HEK293T (cell line): ENCODE measurements at regions not wholly inside any gene's neighbourhood (a gene's known extent, or its start where the extent isn't known, plus 50 kb on each side); places are given as distances from the start of the nearest gene placed in this dataset.
A peak's percentile ranks its signal among the peaks of the same experiment; 100 is the strongest.

Experiments
- CTCF ChIA-PET: fragments of 350-600 bp; formaldehyde crosslinking; extraction: SDS; loops from one replicate; lab custom pipeline; 2021; ENCODE audit warnings: antibody characterized with exemption, inconsistent platforms; lab: Yijun Ruan, JAX
- POLR2A ChIA-PET: fragments of 350-600 bp; formaldehyde crosslinking; extraction: SDS; loops from one replicate; lab custom pipeline; 2020; ENCODE audit warnings: antibody characterized with exemption, inconsistent platforms; lab: Yijun Ruan, JAX
- DNase-seq: peaks from one replicate; pipeline ENCODE4 v3.0.0; 2012; ENCODE audit warnings: mixed read lengths; ENCODE audit errors: extremely low spot score
- ARNT ChIP-seq: fragments of 450-650 bp; IDR thresholded peaks from 2 replicates; pipeline ENCODE4 v1.6.1; 2017; ENCODE audit warnings: mild to moderate bottlenecking
- BHLHE40 ChIP-seq: fragments of 450-650 bp; IDR thresholded peaks from 2 replicates; pipeline ENCODE4 v1.6.1; 2016; ENCODE audit warnings: mild to moderate bottlenecking, moderate library complexity, borderline replicate concordance
- CTBP1 ChIP-seq: fragments of 450-650 bp; IDR thresholded peaks from 2 replicates; pipeline ENCODE4 v1.6.1; 2016; ENCODE audit warnings: borderline replicate concordance
- ELF4 ChIP-seq: fragments of 450-650 bp; IDR thresholded peaks from 2 replicates; pipeline ENCODE4 v1.6.1; 2017; ENCODE audit warnings: antibody characterized with exemption
- FOXA1 ChIP-seq: fragments of 450-650 bp; IDR thresholded peaks from 2 replicates; pipeline ENCODE4 v1.6.1; 2016; ENCODE audit warnings: mild to moderate bottlenecking
- FOXK2 ChIP-seq: fragments of 450-650 bp; IDR thresholded peaks from 2 replicates; pipeline ENCODE4 v1.6.1; 2016; ENCODE audit warnings: mild to moderate bottlenecking
- FOXM1 ChIP-seq: fragments of 450-650 bp; IDR thresholded peaks from 2 replicates; pipeline ENCODE4 v1.6.1; 2017; ENCODE audit warnings: mild to moderate bottlenecking, borderline replicate concordance
- HDGF ChIP-seq: fragments of 450-650 bp; IDR thresholded peaks from 2 replicates; pipeline ENCODE4 v1.6.1; 2017; ENCODE audit warnings: antibody characterized with exemption, borderline replicate concordance
- L3MBTL2 ChIP-seq: fragments of 450-650 bp; conservative IDR thresholded peaks from 2 replicates; pipeline ENCODE4 v1.6.1; 2016; ENCODE audit warnings: mild to moderate bottlenecking
- LEF1 ChIP-seq: fragments of 450-650 bp; IDR thresholded peaks from 2 replicates; pipeline ENCODE4 v1.6.1; 2017; ENCODE audit warnings: mild to moderate bottlenecking, borderline replicate concordance
- NFRKB ChIP-seq: fragments of 450-650 bp; IDR thresholded peaks from 2 replicates; pipeline ENCODE4 v1.6.1; 2016; ENCODE audit warnings: mild to moderate bottlenecking, moderate library complexity
- SP1 ChIP-seq: fragments of 450-650 bp; IDR thresholded peaks from 2 replicates; pipeline ENCODE4 v1.6.1; 2017
- SUZ12 ChIP-seq: fragments of 450-650 bp; IDR thresholded peaks from 2 replicates; pipeline ENCODE4 v1.6.1; 2016; ENCODE audit warnings: mild to moderate bottlenecking
- TARDBP ChIP-seq: fragments of 450-650 bp; IDR thresholded peaks from 2 replicates; pipeline ENCODE4 v1.6.1; 2016
- ZNF384 ChIP-seq: fragments of 450-650 bp; IDR thresholded peaks from 2 replicates; pipeline ENCODE4 v1.6.1; 2016
- TF ChIP-seq, protein P1 (sequence below): fragments of 450-650 bp; IDR thresholded peaks from 2 replicates; pipeline ENCODE4 v1.6.1; 2016

DNA sequence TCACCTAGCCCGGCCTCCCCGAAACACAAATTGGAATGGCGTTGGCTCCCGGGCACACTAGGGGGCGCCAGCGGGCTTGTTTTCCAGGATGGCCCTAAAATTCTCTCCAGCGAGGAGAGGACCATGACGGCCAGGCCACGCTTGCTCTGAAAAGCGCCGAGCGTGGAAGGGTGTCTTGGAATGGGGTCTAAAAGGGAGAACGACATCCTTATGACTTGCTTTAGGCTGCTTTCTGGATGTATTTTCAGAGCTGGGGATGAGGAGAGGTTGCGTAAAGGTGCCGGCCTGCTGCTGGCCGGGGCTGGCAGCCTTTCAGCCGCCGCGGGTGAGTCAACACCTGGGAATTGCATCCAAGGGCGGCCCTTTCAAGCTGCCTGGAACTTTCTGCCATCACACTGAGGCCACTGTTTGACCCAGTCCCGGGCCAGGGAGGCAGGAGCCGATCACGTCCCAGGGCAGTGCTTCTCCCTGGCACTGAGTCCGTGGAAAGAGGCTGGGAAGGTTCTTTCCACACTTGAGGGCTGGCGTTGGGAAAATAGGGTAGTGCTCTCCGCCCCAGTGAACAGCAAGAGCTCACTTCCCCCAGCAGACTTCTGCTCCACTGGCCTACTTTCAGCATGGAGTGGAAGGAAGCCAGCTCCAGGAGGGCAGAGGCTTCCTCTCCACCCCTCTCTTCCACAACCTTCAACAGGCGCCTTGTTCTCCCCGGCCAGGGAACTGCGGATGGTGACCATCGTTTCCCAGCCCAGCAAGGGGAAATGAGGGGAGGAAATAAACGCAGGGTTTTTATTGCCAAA is 216.2 kb downstream of the TTC8 start:
- TF ChIP-seq FOXM1 (no peak), L3MBTL2 (peak; percentile 34; the same call in 1 of the 2 replicates)
- DNase-seq = peak; percentile 80
- POLR2A ChIA-PET = no interaction called here
- CTCF ChIA-PET = interaction anchor here (0.8 to 1.5 kb wide), 5 partner anchors 10 to 896 kb away, joined by 3 to 5 read pairs (median 4); no protein-coding TSS in a partner anchor

DNA sequence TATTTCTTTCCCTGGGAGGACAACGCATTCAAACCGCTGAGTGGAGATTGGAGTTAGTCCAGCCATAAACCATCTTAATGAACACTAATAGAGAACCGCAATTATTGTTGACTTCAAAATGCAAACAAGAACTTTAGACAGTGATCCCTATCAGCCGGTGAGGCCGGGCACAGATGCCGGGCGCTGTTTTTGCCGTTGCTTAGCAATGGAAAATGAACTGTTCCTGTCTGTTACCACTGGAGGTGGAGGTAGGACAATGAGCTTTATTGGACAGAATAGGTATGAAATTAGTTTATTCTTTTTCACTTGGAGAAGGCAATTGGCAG is 216.8 kb downstream of the TTC8 start:
- DNase-seq = no peak
- TF ChIP-seq LEF1 = no peak
- TF ChIP-seq HDGF = no peak
- TF ChIP-seq, protein P1, sequence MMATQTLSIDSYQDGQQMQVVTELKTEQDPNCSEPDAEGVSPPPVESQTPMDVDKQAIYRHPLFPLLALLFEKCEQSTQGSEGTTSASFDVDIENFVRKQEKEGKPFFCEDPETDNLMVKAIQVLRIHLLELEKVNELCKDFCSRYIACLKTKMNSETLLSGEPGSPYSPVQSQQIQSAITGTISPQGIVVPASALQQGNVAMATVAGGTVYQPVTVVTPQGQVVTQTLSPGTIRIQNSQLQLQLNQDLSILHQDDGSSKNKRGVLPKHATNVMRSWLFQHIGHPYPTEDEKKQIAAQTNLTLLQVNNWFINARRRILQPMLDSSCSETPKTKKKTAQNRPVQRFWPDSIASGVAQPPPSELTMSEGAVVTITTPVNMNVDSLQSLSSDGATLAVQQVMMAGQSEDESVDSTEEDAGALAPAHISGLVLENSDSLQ = no peak
- TF ChIP-seq ZNF384 = no peak
- no peak for TF ChIP-seq TARDBP
- TF ChIP-seq FOXA1 = no peak
- no peak for TF ChIP-seq SP1
- TF ChIP-seq L3MBTL2 = no peak
- TF ChIP-seq BHLHE40 = no peak
- no peak for TF ChIP-seq SUZ12
- no peak for TF ChIP-seq NFRKB
- TF ChIP-seq ELF4 = no peak
- no peak for TF ChIP-seq ARNT
- no peak for TF ChIP-seq FOXK2
- no peak for TF ChIP-seq FOXM1
- TF ChIP-seq CTBP1 = no peak
- ChIA-PET CTCF (interaction anchor here (0.8 to 1.5 kb wide), 4 partner anchors 9 to 895 kb away, joined by 3 to 5 read pairs (median 4); no protein-coding TSS in a partner anchor), POLR2A (no interaction called here)

DNA sequence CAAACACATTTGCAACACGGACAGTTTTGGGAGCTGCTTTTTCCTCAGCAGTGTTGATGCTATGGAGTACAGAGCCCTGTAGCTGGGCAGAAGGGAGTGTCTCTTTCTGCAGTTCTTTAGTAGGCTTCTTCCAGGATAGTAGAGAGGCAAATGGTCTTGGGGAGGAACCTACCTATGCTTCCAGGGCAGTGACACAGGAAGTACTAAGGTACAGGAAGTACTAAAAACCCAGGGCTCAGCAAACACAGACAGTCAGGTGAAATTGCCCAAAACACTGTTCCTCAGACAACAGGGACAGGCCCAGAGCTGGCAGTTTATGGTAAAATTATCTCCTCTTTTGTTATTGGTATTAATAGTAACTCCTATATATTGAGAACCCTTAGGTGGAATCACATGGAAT is 217.6 kb downstream of the TTC8 start:
- TF ChIP-seq SP1 (no peak), L3MBTL2 (no peak), FOXK2 (no peak)
- no peak for DNase-seq
- ChIA-PET CTCF (no interaction called here), POLR2A (no interaction called here)

DNA sequence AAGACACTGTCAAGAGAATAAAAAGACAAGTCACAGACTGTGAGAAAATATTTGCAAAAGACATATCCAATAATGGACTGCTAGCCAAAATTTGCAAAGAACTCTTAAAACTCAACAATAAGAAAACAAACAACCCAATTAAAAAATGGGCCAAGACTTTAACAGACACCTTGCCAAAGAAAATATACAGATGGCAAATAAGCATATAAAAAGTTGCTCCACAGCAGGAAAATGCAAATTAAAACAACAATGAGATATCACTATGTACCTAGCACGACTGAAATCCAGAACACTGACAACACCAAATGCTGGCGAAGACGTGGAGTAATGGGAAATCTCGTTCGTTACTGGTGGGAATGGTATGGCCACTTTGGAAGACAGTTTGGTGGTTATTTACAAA is 228.9 kb downstream of the TTC8 start:
- DNase-seq = no peak
- POLR2A ChIA-PET = no interaction called here
- CTCF ChIA-PET = no interaction called here

DNA sequence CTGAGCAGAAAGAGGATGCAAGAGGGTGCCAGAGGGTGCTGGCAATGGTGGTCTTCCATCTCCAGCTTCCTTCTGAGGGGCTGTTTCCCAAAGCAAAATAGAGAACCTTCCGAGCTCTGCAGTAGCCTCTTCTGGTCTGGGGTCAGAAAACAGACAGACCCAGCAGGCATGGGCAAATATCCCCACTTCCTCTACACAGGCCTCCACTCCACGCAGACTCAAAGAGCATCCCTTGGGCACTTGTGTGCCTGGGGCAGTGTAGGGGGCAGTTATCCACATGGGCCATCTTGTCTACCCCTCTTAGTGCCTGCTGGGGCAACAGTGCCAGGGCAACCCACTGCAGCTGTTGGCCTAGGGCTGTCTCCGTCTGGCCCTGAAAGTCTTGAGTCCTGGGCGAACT is 231.9 kb downstream of the TTC8 start:
- no peak for DNase-seq
- POLR2A ChIA-PET = no interaction called here
- TF ChIP-seq SUZ12 (no peak), LEF1 (no peak), FOXK2 (no peak), L3MBTL2 (no peak), FOXA1 (no peak)
- CTCF ChIA-PET = interaction anchor here (0.6 kb wide), 1 partner anchor 814 kb away, joined by 3 read pairs; no protein-coding TSS in a partner anchor

More for the DNA sequence above, 228.9 kb downstream of the TTC8 start:
- TF ChIP-seq FOXM1 = no peak
- no peak for TF ChIP-seq FOXK2
- TF ChIP-seq ZNF384 = no peak
- TF ChIP-seq L3MBTL2 = no peak
- TF ChIP-seq ARNT = no peak

DNA sequence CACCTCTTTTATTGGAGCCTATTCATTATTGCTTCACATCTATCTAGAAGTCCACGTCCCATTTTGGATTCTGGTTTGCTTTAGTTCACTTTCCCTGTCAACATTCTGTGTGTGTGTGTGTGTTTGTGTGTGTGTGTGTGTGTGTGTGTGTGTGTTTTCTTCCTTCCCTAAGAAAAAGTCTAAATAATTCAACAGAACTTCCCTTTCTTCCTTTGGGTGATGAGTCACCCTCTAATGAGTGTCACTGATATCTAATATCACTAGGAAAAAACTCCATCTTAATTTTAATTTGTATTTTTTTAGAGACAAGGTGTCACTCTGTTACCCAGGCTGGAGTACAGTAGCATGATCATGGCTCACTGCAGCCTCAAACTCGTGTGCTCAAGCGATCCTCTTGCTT is 234.2 kb downstream of the TTC8 start:
- POLR2A ChIA-PET = no interaction called here
- CTCF ChIA-PET = no interaction called here
- DNase-seq = no peak
- TF ChIP-seq BHLHE40 = no peak
- TF ChIP-seq FOXK2 = no peak
- no peak for TF ChIP-seq ZNF384
- no peak for TF ChIP-seq FOXM1
- no peak for TF ChIP-seq TARDBP
- TF ChIP-seq HDGF = no peak
- no peak for TF ChIP-seq ARNT
- TF ChIP-seq SP1 = no peak
- no peak for TF ChIP-seq LEF1
- no peak for TF ChIP-seq SUZ12
- TF ChIP-seq CTBP1 = no peak
- no peak for TF ChIP-seq ELF4
- TF ChIP-seq FOXA1 = no peak
- TF ChIP-seq NFRKB = no peak
- TF ChIP-seq, protein P1 = no peak
- no peak for TF ChIP-seq L3MBTL2

DNA sequence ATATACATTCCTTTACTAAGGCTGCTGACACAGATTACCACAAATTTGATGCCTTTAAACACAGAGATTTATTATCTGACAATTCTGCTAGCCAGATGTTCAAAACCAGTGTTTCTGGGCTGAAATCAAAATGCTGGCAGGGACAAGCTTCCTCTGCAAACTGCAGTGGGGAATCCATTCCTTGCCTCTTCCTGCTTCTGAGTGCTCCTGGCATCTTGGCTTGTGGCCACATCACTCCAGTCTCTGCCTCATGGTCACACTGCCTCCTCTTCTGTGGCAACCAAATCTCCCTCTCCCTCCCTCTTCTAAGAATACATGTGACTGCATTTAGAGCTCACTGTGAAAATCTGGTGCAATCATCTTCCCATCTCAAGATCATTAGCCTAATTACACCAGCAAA is 235.7 kb downstream of the TTC8 start:
- POLR2A ChIA-PET = no interaction called here
- CTCF ChIA-PET = no interaction called here

More for the DNA sequence above, 235.7 kb downstream of the TTC8 start:
- DNase-seq = no peak
- TF ChIP-seq SP1 = no peak
- TF ChIP-seq FOXM1 = no peak
- TF ChIP-seq LEF1 = no peak
- no peak for TF ChIP-seq TARDBP
- TF ChIP-seq SUZ12 = no peak
- no peak for TF ChIP-seq HDGF
- no peak for TF ChIP-seq ARNT
- TF ChIP-seq ZNF384 = no peak
- no peak for TF ChIP-seq BHLHE40
- TF ChIP-seq CTBP1 = no peak
- TF ChIP-seq L3MBTL2 = no peak
- no peak for TF ChIP-seq FOXA1
- TF ChIP-seq ELF4 = no peak
- TF ChIP-seq FOXK2 = no peak
- TF ChIP-seq NFRKB = no peak
- TF ChIP-seq, protein P1 = no peak
